ENCODE measurements at regions not wholly inside any gene's neighbourhood (a gene's known extent, or its start where the extent isn't known, plus 50 kb on each side); places are given as distances from the start of the nearest gene placed in this dataset.

GRCh38 chr16:87222335-87222734, 94.9 kb downstream of the C16orf95 start:
- Histone ChIP-seq H3K4me3 (ENCODE audit: low read depth, low read length, poor library complexity, severe bottlenecking) (no peak overlapping the region), H3K4me1 (ENCODE audit: insufficient read depth, low read length, poor library complexity, severe bottlenecking) (no peaks in the 10 kb centered on the region), H3K27me3 (replicated peaks; ENCODE audit: insufficient read depth, low read depth, low read length, poor library complexity) (no peaks in the 10 kb centered on the region), H3K36me3 (ENCODE audit: insufficient read depth, low read length, poor library complexity, severe bottlenecking) (no peaks in the 10 kb centered on the region), H3K27ac (ENCODE audit: low read depth, low read length, poor library complexity, severe bottlenecking) (no peak overlapping the region), H3K9me3 (ENCODE audit: low read depth, low read length, poor library complexity, severe bottlenecking) (no peaks in the 10 kb centered on the region)
- intact Hi-C loops (cut with micrococcal nuclease; ENCODE audit: unreplicated experiment), result no loop called here
- no TSS peak for BruUV-seq (replicated peaks)
- CTCF ChIA-PET, result no interaction called here
- TF ChIP-seq EZH2 (IDR thresholded peaks at IDR 0.05; ENCODE audit: borderline replicate concordance, low read depth, low read length, poor library complexity, severe bottlenecking), result no peak
- TF ChIP-seq CTCF (conservative IDR thresholded peaks at IDR 0.05; ENCODE audit: low read depth, low read length), result no peak
- POLR2A ChIA-PET (ENCODE audit: low non-redundant PET), result no interaction called here
- no peak for DNase-seq (ENCODE audit: low spot score)

- no peak for TF ChIP-seq EZH2 (IDR thresholded peaks at IDR 0.05; ENCODE audit: borderline replicate concordance, low read depth, low read length, poor library complexity, severe bottlenecking)
- no peak for TF ChIP-seq CTCF (conservative IDR thresholded peaks at IDR 0.05; ENCODE audit: low read depth, low read length)
- Histone ChIP-seq H3K27ac (ENCODE audit: low read depth, low read length, poor library complexity, severe bottlenecking) (no peak overlapping the region), H3K36me3 (ENCODE audit: insufficient read depth, low read length, poor library complexity, severe bottlenecking) (no peaks in the 10 kb centered on the region), H3K9me3 (ENCODE audit: low read depth, low read length, poor library complexity, severe bottlenecking) (no peaks in the 10 kb centered on the region), H3K4me1 (ENCODE audit: insufficient read depth, low read length, poor library complexity, severe bottlenecking) (no peaks in the 10 kb centered on the region), H3K4me3 (ENCODE audit: low read depth, low read length, poor library complexity, severe bottlenecking) (no peak overlapping the region), H3K27me3 (replicated peaks; ENCODE audit: insufficient read depth, low read depth, low read length, poor library complexity) (no peaks in the 10 kb centered on the region)
- CTCF ChIA-PET, result no interaction called here
- BruUV-seq (replicated peaks), result no TSS peak
- POLR2A ChIA-PET (ENCODE audit: low non-redundant PET), result no interaction called here
- no peak for DNase-seq (ENCODE audit: low spot score)
- intact Hi-C loops (cut with micrococcal nuclease; ENCODE audit: unreplicated experiment), result no loop called here
These were observed 93.4 kb downstream of the C16orf95 start for GRCh38 chr16:87223656-87224248.

- no peak for DNase-seq (ENCODE audit: low spot score)
- Histone ChIP-seq H3K36me3 (ENCODE audit: insufficient read depth, low read length, poor library complexity, severe bottlenecking) (no peaks in the 10 kb centered on the region), H3K4me1 (ENCODE audit: insufficient read depth, low read length, poor library complexity, severe bottlenecking) (no peaks in the 10 kb centered on the region), H3K9me3 (ENCODE audit: low read depth, low read length, poor library complexity, severe bottlenecking) (no peaks in the 10 kb centered on the region), H3K4me3 (ENCODE audit: low read depth, low read length, poor library complexity, severe bottlenecking) (no peak overlapping the region), H3K27ac (ENCODE audit: low read depth, low read length, poor library complexity, severe bottlenecking) (no peak overlapping the region), H3K27me3 (replicated peaks; ENCODE audit: insufficient read depth, low read depth, low read length, poor library complexity) (no peaks in the 10 kb centered on the region)
- ChIA-PET CTCF (no interaction called here), POLR2A (ENCODE audit: low non-redundant PET) (no interaction called here)
- intact Hi-C loops (cut with micrococcal nuclease; ENCODE audit: unreplicated experiment), result no loop called here
- TF ChIP-seq CTCF (conservative IDR thresholded peaks at IDR 0.05; ENCODE audit: low read depth, low read length) (no peak), EZH2 (IDR thresholded peaks at IDR 0.05; ENCODE audit: borderline replicate concordance, low read depth, low read length, poor library complexity, severe bottlenecking) (no peak)
- no TSS peak for BruUV-seq (replicated peaks)
These were observed 90.3 kb downstream of the C16orf95 start for GRCh38 chr16:87226926-87227295.
